ENCODE measurements at regions not wholly inside any gene's neighbourhood (a gene's known extent, or its start where the extent isn't known, plus 50 kb on each side); places are given as distances from the start of the nearest gene placed in this dataset.

GRCh38 chr6:153207006-153207405 is 75.9 kb upstream of the RGS17 start:
- H3K4me1 ChIP-seq (ENCODE audit: control insufficient read depth in 4 of 4, insufficient read depth in 4 of 4, low read length in 3 of 4): no peaks in the 10 kb centered on the region
- no peak overlapping the region for H3K4me3 ChIP-seq (ENCODE audit: low read depth in 1 of 3, low read length in 3 of 3)
- no peaks in the 10 kb centered on the region for H3K27me3 ChIP-seq (ENCODE audit: control insufficient read depth in 4 of 4, insufficient read depth in 4 of 4, low read length in 3 of 4)
- no peak overlapping the region for H3K27ac ChIP-seq (ENCODE audit: low read depth in 1 of 2, low read length in 2 of 2)
- 29% methylated on average over 2 of the region's 2 CpGs for whole genome bisulfite sequencing
- no peak for DNase-seq (ENCODE audit: low spot score)
- no peaks in the 10 kb centered on the region for H3K36me3 ChIP-seq (ENCODE audit: control insufficient read depth in 4 of 4, insufficient read depth in 3 of 4, low read depth in 1 of 4, low read length in 3 of 4)
- no peaks in the 10 kb centered on the region for H3K9me3 ChIP-seq (ENCODE audit: control insufficient read depth in 4 of 4, low read length in 3 of 4)
- no peak for TF ChIP-seq GABPA (IDR thresholded peaks at IDR 0.05 in 1 of 2, conservative IDR thresholded peaks at IDR 0.05 in 1 of 2)
- TF ChIP-seq JUND (IDR thresholded peaks at IDR 0.05): no peak
- TF ChIP-seq HNF4A (conservative IDR thresholded peaks at IDR 0.05): no peak
- no peak overlapping the region for H3K9ac ChIP-seq (ENCODE audit: low read depth in 1 of 2, low read length in 2 of 2)

GRCh38 chr6:153192943-153193885 is 62.1 kb upstream of the RGS17 start:
- Histone ChIP-seq H3K9me3 (ENCODE audit: control insufficient read depth in 4 of 4, low read length in 3 of 4) (no peaks in the 10 kb centered on the region), H3K4me1 (ENCODE audit: control insufficient read depth in 4 of 4, insufficient read depth in 4 of 4, low read length in 3 of 4) (no peaks in the 10 kb centered on the region), H3K27me3 (ENCODE audit: control insufficient read depth in 4 of 4, insufficient read depth in 4 of 4, low read length in 3 of 4) (no peaks in the 10 kb centered on the region), H3K36me3 (ENCODE audit: control insufficient read depth in 4 of 4, insufficient read depth in 3 of 4, low read depth in 1 of 4, low read length in 3 of 4) (no peaks in the 10 kb centered on the region), H3K4me3 (ENCODE audit: low read depth in 1 of 3, low read length in 3 of 3) (no peak overlapping the region), H3K27ac (ENCODE audit: low read depth in 1 of 2, low read length in 2 of 2) (no peak overlapping the region), H3K9ac (ENCODE audit: low read depth in 1 of 2, low read length in 2 of 2) (no peak overlapping the region)
- no peak for TF ChIP-seq RAD21 (IDR thresholded peaks at IDR 0.05)
- TF ChIP-seq CTCF (IDR thresholded peaks at IDR 0.05; ENCODE audit: low read depth, low read length, missing input control): no peak
- TF ChIP-seq FOXA1 (IDR thresholded peaks at IDR 0.05): no peak
- no peak for TF ChIP-seq ATF3 (IDR thresholded peaks at IDR 0.05)
- TF ChIP-seq, protein P1, sequence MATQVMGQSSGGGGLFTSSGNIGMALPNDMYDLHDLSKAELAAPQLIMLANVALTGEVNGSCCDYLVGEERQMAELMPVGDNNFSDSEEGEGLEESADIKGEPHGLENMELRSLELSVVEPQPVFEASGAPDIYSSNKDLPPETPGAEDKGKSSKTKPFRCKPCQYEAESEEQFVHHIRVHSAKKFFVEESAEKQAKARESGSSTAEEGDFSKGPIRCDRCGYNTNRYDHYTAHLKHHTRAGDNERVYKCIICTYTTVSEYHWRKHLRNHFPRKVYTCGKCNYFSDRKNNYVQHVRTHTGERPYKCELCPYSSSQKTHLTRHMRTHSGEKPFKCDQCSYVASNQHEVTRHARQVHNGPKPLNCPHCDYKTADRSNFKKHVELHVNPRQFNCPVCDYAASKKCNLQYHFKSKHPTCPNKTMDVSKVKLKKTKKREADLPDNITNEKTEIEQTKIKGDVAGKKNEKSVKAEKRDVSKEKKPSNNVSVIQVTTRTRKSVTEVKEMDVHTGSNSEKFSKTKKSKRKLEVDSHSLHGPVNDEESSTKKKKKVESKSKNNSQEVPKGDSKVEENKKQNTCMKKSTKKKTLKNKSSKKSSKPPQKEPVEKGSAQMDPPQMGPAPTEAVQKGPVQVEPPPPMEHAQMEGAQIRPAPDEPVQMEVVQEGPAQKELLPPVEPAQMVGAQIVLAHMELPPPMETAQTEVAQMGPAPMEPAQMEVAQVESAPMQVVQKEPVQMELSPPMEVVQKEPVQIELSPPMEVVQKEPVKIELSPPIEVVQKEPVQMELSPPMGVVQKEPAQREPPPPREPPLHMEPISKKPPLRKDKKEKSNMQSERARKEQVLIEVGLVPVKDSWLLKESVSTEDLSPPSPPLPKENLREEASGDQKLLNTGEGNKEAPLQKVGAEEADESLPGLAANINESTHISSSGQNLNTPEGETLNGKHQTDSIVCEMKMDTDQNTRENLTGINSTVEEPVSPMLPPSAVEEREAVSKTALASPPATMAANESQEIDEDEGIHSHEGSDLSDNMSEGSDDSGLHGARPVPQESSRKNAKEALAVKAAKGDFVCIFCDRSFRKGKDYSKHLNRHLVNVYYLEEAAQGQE (IDR thresholded peaks at IDR 0.05): no peak
- no peak for TF ChIP-seq EGR1 (IDR thresholded peaks at IDR 0.05; ENCODE audit: low read depth in 2 of 2)
- no peak for TF ChIP-seq SP1 (IDR thresholded peaks at IDR 0.05)
- TF ChIP-seq, protein P2, sequence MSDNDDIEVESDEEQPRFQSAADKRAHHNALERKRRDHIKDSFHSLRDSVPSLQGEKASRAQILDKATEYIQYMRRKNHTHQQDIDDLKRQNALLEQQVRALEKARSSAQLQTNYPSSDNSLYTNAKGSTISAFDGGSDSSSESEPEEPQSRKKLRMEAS (IDR thresholded peaks at IDR 0.05): no peak
- TF ChIP-seq HNF4G (IDR thresholded peaks at IDR 0.05): no peak
- TF ChIP-seq RXRA (IDR thresholded peaks at IDR 0.05): no peak
- no peak for TF ChIP-seq YY1 (IDR thresholded peaks at IDR 0.05)
- TF ChIP-seq ZBTB33 (IDR thresholded peaks at IDR 0.05): no peak
- TF ChIP-seq NR2F2 (IDR thresholded peaks at IDR 0.05): no peak
- no peak for TF ChIP-seq GABPA (IDR thresholded peaks at IDR 0.05 in 1 of 2, conservative IDR thresholded peaks at IDR 0.05 in 1 of 2)
- WGBS: 60% methylated on average over 6 of the region's 6 CpGs
- no peak for DNase-seq (ENCODE audit: low spot score)
